ENCODE measurements at regions not wholly inside any gene's neighbourhood (a gene's known extent, or its start where the extent isn't known, plus 50 kb on each side); places are given as distances from the start of the nearest gene placed in this dataset.

GRCh38 chr4:11342401-11342800 lies 86.3 kb downstream of the HS3ST1 start:
- no peak for DNase-seq (ENCODE audit: insufficient read length, low spot score)
- FAIRE-seq, result no peak

DNA sequence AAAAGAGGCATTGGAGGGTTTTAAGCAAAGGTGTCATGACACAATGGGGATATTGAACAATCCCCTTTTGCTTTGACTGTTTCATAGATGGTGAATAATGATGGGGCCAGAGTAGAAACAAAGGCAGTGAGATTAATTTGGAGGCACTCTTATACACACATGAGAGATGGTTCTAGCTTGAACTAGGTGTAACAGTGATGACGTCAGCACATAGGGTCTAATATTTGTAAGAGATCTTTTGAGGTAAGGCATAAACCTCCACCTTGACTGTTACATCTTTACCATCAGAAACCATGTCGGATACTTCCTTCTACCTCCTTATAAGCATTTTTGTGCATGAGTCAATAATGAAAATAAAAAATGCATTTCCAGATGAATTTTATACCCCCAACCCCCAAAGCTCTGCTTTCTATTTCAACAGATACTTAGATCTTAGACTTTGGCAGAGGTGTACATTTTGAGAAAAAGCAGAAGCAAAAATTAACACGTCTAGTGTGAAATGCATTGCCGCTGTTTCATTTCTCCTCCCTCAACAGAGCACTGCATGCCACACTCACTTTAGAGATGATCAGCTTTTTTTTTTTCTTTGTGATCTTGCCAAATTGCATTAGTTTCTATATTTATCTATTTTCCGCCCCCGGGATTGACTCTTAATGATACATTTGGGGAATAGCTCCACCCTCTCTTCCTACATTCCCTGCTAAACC lies 87.2 kb downstream of the HS3ST1 start:
- FAIRE-seq, result no peak
- DNase-seq (ENCODE audit: insufficient read length, low spot score), result no peak

DNA sequence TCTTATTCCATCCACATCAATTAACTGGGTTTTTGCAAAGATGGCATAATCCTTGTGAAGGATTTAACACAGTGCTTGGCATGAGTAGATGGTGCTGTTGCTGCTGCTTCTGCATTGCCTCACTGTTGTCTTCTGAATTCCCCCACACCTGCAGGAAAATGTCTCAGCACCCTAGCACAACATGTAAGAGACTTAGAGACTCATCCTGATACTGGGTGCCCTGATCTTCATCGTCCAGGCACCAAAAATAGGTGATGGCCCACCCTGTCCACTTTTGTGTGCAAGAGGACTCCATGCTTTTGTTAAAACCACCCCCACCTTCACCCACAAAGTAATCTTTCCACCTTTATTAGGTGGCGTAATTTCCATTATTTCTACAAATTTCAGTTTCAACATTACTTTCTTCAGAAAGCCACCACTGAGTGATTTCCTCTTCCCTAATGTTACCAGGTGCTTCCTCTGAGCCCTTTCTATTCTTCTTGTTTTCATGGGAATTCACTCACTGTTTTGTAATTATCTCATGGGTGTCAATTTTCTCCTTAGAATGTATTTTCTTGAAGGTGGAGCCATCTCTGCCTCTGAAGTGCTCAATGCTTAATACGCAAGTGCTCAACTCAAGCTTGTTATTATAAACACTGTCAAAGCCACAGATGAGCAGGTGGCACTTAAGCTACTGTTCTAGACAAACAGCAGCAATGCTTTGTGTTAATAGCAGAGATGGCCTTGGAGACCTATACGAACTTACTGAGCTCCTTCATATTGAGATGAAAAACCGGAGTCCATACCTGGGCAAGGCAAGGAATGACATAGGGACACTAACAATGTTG lies 89.5 kb downstream of the HS3ST1 start:
- no peak for DNase-seq (ENCODE audit: insufficient read length, low spot score)
- peak; percentile 64 for FAIRE-seq

DNA sequence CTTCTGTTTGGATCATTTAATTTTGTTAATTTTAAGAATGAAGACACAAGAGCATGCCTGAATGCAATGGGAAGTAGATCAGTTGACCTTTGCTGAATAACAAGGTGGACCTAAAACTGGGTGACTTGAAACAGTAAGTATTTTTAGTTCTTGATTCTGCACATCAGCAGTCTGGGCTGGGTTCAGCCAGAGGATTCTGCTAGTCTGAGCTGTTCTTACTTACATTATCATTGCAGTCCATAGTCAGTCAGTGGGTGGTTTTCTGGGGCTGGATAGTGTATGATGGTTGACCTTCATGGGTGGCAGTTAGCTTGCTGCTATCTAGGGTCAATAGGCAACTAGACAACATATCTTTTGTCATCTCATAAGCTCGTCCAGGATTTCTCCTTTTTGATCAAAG lies 91.4 kb downstream of the HS3ST1 start:
- no peak for DNase-seq (ENCODE audit: insufficient read length, low spot score)
- no peak for FAIRE-seq

DNA sequence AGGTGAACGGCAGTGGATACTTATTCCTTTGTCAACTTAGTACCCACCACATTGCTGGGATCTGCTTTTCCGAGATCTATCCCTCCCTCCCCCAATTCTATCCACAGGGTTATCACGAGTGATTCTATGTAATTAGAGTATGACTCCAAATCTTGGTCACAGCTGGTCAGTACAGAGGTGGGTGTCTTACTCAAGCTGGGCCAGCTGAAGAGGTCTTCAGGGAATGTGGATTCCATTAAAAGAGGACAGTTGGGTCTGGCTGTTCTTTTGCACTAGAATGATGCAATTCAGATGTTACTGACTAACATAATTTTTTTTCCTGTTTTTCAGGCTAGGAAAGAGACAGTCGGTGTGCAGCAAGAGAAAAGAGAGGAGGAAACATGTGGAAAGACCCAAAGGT lies 92.3 kb downstream of the HS3ST1 start:
- DNase-seq (ENCODE audit: insufficient read length, low spot score), result no peak
- no peak for FAIRE-seq

DNA sequence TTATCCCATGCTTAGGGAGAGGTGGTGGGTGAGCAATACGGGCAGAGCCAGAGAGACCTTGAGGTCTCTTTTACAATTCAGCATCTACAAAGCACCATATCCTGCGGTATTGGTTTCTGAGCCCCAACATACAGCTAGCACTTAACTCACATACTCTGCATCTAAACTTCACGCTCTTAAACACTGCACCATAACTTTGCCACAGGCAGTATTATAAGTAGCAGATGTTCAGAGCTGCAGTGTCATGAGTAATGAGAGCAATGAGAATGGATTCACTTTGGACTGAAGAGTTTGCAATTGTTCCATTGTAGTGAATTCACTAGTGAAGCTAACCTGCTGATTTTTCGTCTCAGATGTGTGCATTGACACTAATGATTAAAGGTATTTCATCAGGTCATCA lies 93.8 kb downstream of the HS3ST1 start:
- no peak for FAIRE-seq

GRCh38 chr4:11328401-11328800 lies 100.3 kb downstream of the HS3ST1 start:
- no peak for DNase-seq (ENCODE audit: insufficient read length, low spot score)
- FAIRE-seq, result no peak

More for the DNA sequence above, 93.8 kb downstream of the HS3ST1 start:
- no peak for DNase-seq (ENCODE audit: insufficient read length, low spot score)

- FAIRE-seq (no peak), DNase-seq (ENCODE audit: insufficient read length, low spot score) (no peak)
Measured at GRCh38 chr4:11326021-11326420, 102.7 kb downstream of the HS3ST1 start.

DNA sequence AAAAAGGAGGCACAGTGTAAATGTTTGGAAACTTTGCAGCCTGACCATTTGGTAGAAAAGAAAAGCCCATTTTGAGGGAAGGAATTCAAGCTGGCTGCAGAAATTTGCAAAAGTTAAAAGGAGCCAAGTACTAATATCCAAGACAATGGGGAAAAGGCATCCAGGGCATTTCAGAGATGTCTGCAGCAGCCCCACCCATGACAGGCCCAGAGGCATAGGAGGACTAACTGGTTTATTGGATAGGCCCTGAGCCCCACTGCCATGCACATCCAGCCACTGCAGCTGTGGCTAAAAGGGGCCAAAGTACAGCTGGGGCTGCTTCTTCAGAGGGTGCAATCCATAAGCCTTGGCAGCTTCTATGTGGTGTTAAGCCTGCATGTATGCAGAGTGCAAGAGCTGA lies 104.9 kb downstream of the HS3ST1 start:
- no peak for DNase-seq (ENCODE audit: insufficient read length, low spot score)
- FAIRE-seq, result no peak

DNA sequence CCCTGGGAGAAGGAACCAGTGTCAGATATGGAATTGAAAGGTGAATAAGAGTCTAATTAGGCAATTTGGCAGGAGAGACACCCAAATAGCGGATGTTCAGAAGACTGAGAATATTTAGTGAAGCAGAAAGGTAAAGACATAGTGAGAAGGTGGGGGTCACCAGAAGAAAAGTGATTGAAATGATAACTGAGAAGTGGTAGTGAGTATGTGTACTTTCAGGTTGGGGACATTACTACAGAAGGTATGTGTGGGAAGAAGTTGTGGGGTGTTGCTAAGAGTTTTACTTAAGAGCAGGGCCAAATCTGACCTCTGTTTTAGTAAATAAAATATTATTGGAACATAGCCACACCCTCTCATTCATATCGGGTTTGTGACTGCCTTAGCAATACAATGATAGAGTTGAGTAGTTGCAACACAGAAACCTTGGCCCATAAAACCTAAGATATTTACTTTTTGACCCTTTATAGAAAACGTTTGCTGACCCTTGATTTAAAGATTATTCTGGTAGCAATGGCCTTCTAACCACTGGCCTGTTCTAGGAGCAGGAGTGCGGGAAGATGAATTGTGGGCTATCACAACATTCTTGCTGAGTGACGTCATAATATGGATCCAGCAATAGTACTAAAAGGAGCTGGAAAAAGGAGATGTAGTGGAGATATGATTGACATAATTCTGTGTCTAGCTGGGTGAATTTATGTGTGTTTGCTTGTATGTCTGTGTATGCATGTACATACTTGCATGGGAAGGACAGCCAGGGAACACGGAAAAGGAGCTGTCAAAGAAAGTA lies 115.3 kb downstream of the HS3ST1 start:
- DNase-seq (ENCODE audit: insufficient read length, low spot score), result no peak
- FAIRE-seq, result no peak

DNA sequence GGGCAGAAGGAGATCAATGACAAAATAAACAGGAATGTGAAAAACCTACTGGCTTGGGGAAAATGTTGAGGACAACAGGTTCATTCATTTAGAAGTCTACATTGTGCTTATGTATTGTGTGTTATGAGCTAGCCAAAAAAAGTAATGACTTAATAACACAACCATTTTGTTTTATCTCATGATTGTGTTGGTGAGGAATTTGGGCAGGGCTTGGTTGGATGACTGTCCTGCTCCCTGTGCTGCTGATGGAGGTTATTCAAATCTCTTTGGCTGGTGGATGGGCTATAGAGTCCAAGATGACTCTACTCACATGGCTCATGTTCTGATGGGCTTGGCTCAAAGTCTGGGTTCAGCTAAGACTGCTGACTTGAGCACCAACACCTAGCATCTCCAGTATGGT lies 116.3 kb downstream of the HS3ST1 start:
- DNase-seq (ENCODE audit: insufficient read length, low spot score) (no peak), FAIRE-seq (no peak)

DNA sequence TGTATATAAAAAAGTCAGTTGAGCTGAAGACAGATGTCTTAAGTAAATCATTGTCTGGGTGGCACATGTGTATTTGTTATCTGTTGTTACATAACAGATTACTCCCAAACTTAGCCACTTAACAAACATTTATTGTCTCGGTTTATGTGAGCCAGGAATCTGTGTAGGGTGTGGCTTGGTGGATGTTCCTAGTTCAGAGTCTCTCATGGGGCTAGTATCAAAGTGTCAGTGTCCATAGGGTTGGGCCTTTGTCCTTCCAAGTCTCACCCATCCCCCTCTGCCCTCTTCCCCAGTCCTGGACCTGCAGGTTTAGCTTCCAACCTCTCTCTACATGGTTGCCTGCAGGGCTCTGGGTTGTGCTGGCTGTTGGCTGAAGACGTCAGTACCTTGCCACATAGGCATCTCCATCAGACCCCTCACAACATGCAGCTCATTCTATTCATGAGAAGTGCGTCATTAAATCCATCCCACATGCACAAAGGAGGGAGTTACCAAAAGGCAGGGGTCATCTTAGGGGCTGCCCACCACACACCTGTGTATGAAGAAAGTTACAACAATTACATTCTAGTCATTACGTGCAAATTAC lies 127.5 kb downstream of the HS3ST1 start:
- no peak for DNase-seq (ENCODE audit: insufficient read length, low spot score)
- no peak for FAIRE-seq

DNA sequence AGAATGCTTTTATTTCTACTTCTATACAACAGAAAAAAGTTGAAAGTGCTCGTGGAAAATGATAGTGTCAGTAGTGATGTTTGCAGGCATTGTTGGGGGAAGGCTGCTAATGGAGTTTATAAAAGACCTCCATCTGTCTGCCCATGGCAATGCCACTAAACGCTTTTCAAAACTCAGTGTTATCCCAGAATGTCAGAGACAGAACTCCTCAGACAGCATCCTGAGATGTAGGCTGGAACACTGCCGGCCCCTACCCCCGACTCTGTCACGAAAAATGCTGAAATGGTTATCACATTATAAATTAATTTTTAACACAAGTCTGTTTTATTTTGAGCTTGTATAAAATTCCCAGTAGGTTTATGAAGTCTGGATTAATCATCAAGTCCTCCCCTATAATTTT lies 128.9 kb downstream of the HS3ST1 start:
- FAIRE-seq (no peak), DNase-seq (ENCODE audit: insufficient read length, low spot score) (no peak)

DNA sequence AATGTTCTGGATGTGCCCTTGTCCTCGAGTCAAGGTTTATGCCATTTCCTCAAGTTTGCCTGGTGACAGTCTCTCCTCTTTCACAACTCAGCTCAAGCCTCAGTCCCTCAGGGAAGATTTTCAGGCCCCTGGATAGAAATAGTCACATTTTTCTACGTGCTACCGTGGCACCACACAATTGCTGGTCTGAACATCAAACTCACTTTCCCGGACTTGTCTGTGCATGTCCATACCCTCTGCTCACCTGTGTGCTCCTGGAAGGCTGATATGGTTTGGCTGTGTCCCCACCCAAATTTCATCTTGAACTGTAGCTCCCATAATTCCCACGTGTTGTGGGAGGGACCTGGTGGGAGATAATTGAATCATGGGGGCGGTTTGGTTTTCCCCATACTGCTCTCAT lies 129.7 kb downstream of the HS3ST1 start:
- DNase-seq (ENCODE audit: insufficient read length, low spot score) (no peak), FAIRE-seq (no peak)

DNA sequence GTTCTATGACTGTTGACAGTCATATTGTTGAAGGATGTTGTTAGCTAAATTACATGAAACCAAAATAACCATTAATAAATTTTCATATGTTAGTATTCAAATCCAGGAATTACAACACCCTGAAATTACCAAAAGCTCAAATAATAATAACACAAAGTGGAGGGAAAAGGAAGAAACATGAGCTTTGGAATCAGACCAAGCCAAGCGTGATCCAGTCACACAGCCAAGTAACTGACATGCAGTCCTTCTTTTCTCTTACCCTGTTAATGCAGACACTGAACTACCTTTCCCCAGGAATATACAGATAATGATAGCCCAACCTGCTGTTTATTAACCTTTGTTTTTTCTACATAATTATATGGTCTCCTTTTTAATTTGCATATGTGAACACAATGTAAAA lies 130.2 kb downstream of the HS3ST1 start:
- FAIRE-seq, result no peak

GRCh38 chr4:11297627-11298026 lies 131.1 kb downstream of the HS3ST1 start:
- FAIRE-seq, result no peak
- no peak for DNase-seq (ENCODE audit: insufficient read length, low spot score)

More for the DNA sequence above, 130.2 kb downstream of the HS3ST1 start:
- DNase-seq (ENCODE audit: insufficient read length, low spot score), result no peak

GRCh38 chr4:11297201-11297600 lies 131.5 kb downstream of the HS3ST1 start:
- DNase-seq (ENCODE audit: insufficient read length, low spot score), result no peak

DNA sequence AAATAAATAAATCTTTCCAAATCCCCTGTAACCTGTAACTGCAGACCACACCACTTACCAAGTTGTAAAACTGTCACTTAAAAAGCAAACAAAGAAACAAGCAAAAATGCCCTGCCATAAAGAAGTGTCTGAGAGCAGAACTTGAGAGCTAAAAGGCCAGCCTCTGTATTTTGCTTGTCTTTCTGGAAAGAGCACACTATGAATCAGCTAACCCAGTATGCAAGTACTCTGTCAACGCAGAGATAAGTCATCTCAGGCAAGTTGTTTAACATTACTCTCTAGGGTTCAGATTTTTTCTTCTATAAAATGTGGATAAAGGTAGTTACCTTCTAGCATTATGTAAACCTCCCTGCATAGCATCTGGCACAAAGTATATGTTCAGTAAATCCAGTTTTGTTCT lies 134.8 kb downstream of the HS3ST1 start:
- DNase-seq (ENCODE audit: insufficient read length, low spot score), result no peak
- FAIRE-seq, result no peak

More at GRCh38 chr4:11297201-11297600, 131.5 kb downstream of the HS3ST1 start:
- no peak for FAIRE-seq

GRCh38 chr4:11287055-11287454 lies 141.6 kb downstream of the HS3ST1 start:
- FAIRE-seq, result no peak
- no peak for DNase-seq (ENCODE audit: insufficient read length, low spot score)

GRCh38 chr4:11286533-11286932 lies 142.2 kb downstream of the HS3ST1 start:
- DNase-seq (ENCODE audit: insufficient read length, low spot score), result peak; percentile 5
- no peak for FAIRE-seq

DNA sequence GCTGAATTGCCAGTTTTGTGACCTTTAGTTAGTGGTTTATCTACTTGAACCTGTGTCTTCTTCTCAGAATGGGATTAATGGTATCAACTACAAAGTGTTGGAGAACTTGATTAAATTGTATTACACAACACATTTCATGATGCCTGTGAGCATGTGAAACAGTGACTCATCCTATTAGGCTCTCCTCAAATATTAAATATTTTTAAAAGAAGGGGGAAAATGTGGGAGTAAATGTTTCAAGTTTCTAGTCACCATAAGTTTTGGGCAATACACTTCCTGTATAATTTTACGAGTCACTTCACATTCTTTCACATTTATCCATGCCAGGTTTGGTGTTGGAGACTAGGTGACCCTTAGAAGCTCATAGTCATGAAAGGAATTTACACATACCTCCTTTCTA lies 147.0 kb downstream of the HS3ST1 start:
- no peak for FAIRE-seq
- no peak for DNase-seq (ENCODE audit: insufficient read length, low spot score)

All from GM19239 (cell line).